GM10266 (cell line): ENCODE measurements at regions not wholly inside any gene's neighbourhood (a gene's known extent, or its start where the extent isn't known, plus 50 kb on each side); places are given as distances from the start of the nearest gene placed in this dataset.

Experiments used
- DNase-seq: peaks from one replicate; pipeline ENCODE4 v3.0.0; 2012; ENCODE audit errors: extremely low spot score
- CTCF ChIP-seq: IDR thresholded peaks from 2 replicates; pipeline ENCODE4 v1.5.1; 2012; ENCODE audit warnings: mild to moderate bottlenecking, low read depth; ENCODE audit not compliant: control insufficient read depth, insufficient read depth; ENCODE audit errors: missing control alignments

- DNase-seq = no peak
- no peak for TF ChIP-seq CTCF
Measured at GRCh38 chr3:127056281-127056680, 73.4 kb downstream of the PLXNA1 start.

GRCh38 chr3:127056976-127057375, 74.1 kb downstream of the PLXNA1 start:
- no peak for DNase-seq
- no peak for TF ChIP-seq CTCF

GRCh38 chr3:127059072-127059471, 76.2 kb downstream of the PLXNA1 start:
- no peak for DNase-seq
- TF ChIP-seq CTCF = no peak

- no peak for TF ChIP-seq CTCF
- no peak for DNase-seq
Measured at GRCh38 chr3:127061641-127062040, 78.7 kb downstream of the PLXNA1 start.

GRCh38 chr3:127062926-127063325, 80.0 kb downstream of the PLXNA1 start:
- no peak for DNase-seq
- TF ChIP-seq CTCF = no peak

- no peak for DNase-seq
- TF ChIP-seq CTCF = no peak
Measured at GRCh38 chr3:127063916-127064315, 81.0 kb downstream of the PLXNA1 start.

- DNase-seq = no peak
- TF ChIP-seq CTCF = no peak
Measured at GRCh38 chr3:127064391-127065137, 81.6 kb downstream of the PLXNA1 start.
